Bronchial epithelial cell (primary cell): ENCODE measurements at regions not wholly inside any gene's neighbourhood (a gene's known extent, or its start where the extent isn't known, plus 50 kb on each side); places are given as distances from the start of the nearest gene placed in this dataset.
A peak's percentile ranks its signal among the peaks of the same experiment; 100 is the strongest.

Source experiments
- DNase-seq: peaks from one replicate; pipeline ENCODE4 v3.0.0-alpha.2; 2010; ENCODE audit warnings: low read depth
- FAIRE-seq: peaks from 2 replicates; lab custom pipeline; 2011; peaks lifted over from hg19 to GRCh38; lab: Jason Lieb, UNC
- H3K27me3 ChIP-seq: 2 replicates; pipeline ENCODE4 v1.5.1; 2011; ENCODE audit warnings: low read length; ENCODE audit not compliant: control insufficient read depth, insufficient read depth
- H3K36me3 ChIP-seq: 2 replicates; pipeline ENCODE4 v1.5.1; 2011; ENCODE audit warnings: low read length; ENCODE audit not compliant: control insufficient read depth, insufficient read depth
- H3K4me3 ChIP-seq: 2 replicates; pipeline ENCODE4 v1.5.1; 2011; ENCODE audit warnings: mild to moderate bottlenecking, low read depth, low read length, control low read depth
- TF ChIP-seq, protein P1 (sequence below): IDR thresholded peaks from 2 replicates; pipeline ENCODE4 v1.5.1; 2011; ENCODE audit warnings: mild to moderate bottlenecking, moderate library complexity, low read length, control low read depth, inconsistent platforms; ENCODE audit not compliant: insufficient read depth, severe bottlenecking

DNA sequence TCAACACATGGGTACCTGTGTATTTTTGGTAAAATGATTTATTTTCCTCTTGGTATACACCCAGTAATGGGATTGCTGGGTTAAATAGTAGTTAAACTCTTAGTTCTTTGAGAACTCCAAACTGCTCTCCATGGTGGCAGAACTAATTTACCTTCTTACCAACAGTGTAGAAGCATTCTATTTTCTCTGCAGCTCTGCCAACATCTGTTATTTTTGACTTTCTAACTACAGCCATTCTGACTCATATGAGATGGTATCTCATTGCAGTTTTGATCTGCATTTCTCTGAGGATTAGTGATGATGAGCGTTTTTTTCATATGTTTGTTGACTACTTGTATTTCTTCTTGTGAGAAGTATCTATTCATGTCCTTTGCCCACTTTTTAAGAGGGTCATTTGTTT lies 180.6 kb downstream of the FSIP2 start:
- DNase-seq: peak; percentile 21
- Histone ChIP-seq H3K27me3 (no peaks in the 10 kb centered on the region), H3K4me3 (no peak overlapping the region), H3K36me3 (no peaks in the 10 kb centered on the region)
- TF ChIP-seq, protein P1, sequence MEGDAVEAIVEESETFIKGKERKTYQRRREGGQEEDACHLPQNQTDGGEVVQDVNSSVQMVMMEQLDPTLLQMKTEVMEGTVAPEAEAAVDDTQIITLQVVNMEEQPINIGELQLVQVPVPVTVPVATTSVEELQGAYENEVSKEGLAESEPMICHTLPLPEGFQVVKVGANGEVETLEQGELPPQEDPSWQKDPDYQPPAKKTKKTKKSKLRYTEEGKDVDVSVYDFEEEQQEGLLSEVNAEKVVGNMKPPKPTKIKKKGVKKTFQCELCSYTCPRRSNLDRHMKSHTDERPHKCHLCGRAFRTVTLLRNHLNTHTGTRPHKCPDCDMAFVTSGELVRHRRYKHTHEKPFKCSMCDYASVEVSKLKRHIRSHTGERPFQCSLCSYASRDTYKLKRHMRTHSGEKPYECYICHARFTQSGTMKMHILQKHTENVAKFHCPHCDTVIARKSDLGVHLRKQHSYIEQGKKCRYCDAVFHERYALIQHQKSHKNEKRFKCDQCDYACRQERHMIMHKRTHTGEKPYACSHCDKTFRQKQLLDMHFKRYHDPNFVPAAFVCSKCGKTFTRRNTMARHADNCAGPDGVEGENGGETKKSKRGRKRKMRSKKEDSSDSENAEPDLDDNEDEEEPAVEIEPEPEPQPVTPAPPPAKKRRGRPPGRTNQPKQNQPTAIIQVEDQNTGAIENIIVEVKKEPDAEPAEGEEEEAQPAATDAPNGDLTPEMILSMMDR: no peak
- FAIRE-seq: no peak

GRCh38 chr2:185921048-185921756 lies 182.6 kb downstream of the FSIP2 start:
- Histone ChIP-seq H3K36me3 (no peaks in the 10 kb centered on the region), H3K27me3 (no peaks in the 10 kb centered on the region), H3K4me3 (no peak overlapping the region)
- DNase-seq (peak; percentile 52), FAIRE-seq (no peak)
- TF ChIP-seq, protein P1: no peak

DNA sequence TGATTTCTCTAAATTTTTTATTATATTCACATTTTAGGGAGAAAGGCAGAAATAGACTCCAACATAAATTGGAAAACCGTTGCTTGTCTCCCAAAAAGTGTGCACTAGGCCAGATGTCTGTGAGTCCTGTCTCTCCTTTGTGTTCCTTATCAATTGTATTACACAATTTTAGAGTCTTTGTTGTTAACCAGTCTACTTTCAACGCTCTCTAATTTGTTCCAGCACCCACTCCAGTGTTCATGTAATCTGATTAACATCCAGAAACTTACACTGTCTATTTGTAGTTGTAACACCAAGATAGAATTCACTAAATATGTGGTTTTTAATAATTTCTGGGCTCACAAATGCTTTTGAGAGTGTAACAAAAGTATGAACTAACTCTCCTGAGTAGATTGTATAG lies 195.6 kb downstream of the FSIP2 start:
- Histone ChIP-seq H3K36me3 (no peaks in the 10 kb centered on the region), H3K27me3 (no peaks in the 10 kb centered on the region), H3K4me3 (no peak overlapping the region)
- TF ChIP-seq, protein P1: no peak
- FAIRE-seq: no peak
- no peak for DNase-seq

- no peak overlapping the region for H3K4me3 ChIP-seq
- TF ChIP-seq, protein P1: no peak
- DNase-seq (peak; percentile 10), FAIRE-seq (no peak)
- no peaks in the 10 kb centered on the region for H3K36me3 ChIP-seq
- H3K27me3 ChIP-seq: no peaks in the 10 kb centered on the region
These were observed 201.3 kb downstream of the FSIP2 start for GRCh38 chr2:185939858-185940257.

- Histone ChIP-seq H3K36me3 (no peaks in the 10 kb centered on the region), H3K4me3 (no peak overlapping the region), H3K27me3 (no peaks in the 10 kb centered on the region)
- FAIRE-seq: no peak
- DNase-seq: no peak
- TF ChIP-seq, protein P1: no peak
These were observed 204.3 kb downstream of the FSIP2 start for GRCh38 chr2:185942855-185943254.

DNA sequence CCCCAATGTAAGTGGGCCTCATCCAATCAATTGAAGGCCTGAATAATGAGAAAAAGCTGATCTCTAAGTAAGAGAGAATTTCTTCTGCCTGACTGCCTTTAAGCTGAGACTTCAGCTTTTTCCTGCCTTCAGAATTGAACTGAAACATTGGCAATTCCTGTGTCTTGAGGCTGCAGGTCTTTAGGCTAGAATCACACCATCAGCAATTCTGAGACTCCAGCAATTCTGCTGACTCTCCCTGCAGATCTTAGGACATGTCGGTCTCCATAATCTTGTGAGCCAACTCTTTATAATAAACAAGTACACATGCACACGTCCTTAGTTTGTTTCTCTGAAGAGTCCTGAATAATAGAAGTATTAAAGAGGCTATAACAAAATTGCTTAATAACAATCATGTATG lies 209.1 kb downstream of the FSIP2 start:
- no peak overlapping the region for H3K4me3 ChIP-seq
- H3K36me3 ChIP-seq: no peaks in the 10 kb centered on the region
- FAIRE-seq: no peak
- DNase-seq: no peak
- no peaks in the 10 kb centered on the region for H3K27me3 ChIP-seq
- TF ChIP-seq, protein P1: no peak
